HepG2 (cell line): ENCODE measurements at regions not wholly inside any gene's neighbourhood (a gene's known extent, or its start where the extent isn't known, plus 50 kb on each side); places are given as distances from the start of the nearest gene placed in this dataset.
"Not testable (repeated sequence)": the region's sequence is repeated elsewhere in the genome, so short reads cannot be mapped to it uniquely, and the experiment has no call there.

Source experiments
- ATAC-seq: fragments of 200-7000 bp; cut with Tn5 transposase; 3 replicates; pipeline ENCODE4 v1.9.1; 2020; ENCODE audit warnings: mild to moderate bottlenecking, moderate library complexity
- BruUV-seq: library from RNA; stranded (reverse); fragments of 400-500 nt; replicated peaks from 2 replicates; lab custom pipeline; 2021; lab: Mats Ljungman, UMichigan
- CTCF ChIA-PET: fragments of 300-600 bp; formaldehyde crosslinking; extraction: SDS; loops from one replicate; lab custom pipeline; 2021; ENCODE audit warnings: low total read pairs, inconsistent platforms, low intra/inter-chr PET ratio; lab: Yijun Ruan, JAX
- POLR2A ChIA-PET: fragments of 350-600 bp; sonication (Branson Sonifier 250); formaldehyde crosslinking; loops from one replicate; lab custom pipeline; 2020; ENCODE audit warnings: antibody characterized with exemption, inconsistent platforms; lab: Yijun Ruan, JAX
- DNase-seq: peaks from one replicate; pipeline ENCODE4 v3.0.0-alpha.2; 2015; ENCODE audit warnings: low spot score
- FAIRE-seq: peaks from 3 replicates; lab custom pipeline; 2011; peaks lifted over from hg19 to GRCh38; lab: Jason Lieb, UNC
- H2AFZ ChIP-seq: one replicate; pipeline ENCODE4 v1.6.1; 2011; ENCODE audit warnings: low read length, inconsistent platforms
- H3K27ac ChIP-seq: fragments of 300-600 bp; 3 replicates; pipeline ENCODE4 v1.8.0; 2011; ENCODE audit warnings: mixed run types, mild to moderate bottlenecking, mixed read lengths, low read length, inconsistent platforms; ENCODE audit not compliant: insufficient read depth; ENCODE audit errors: extremely low read length
- H3K27me3 ChIP-seq, 2 experiments: fragments of 200-600 bp in 1 of 2; 2 replicates in 1 of 2; 3 replicates in 1 of 2; pipeline versions ENCODE4 v1.6.0 to v1.8.0; 2011; ENCODE audit warnings: low read length in 2 of 2, mild to moderate bottlenecking in 2 of 2, moderate library complexity in 2 of 2, inconsistent platforms in 1 of 2; ENCODE audit not compliant: insufficient read depth in 2 of 2, control insufficient read depth in 1 of 2
- H3K36me3 ChIP-seq, 2 experiments: fragments of 200-600 bp in 1 of 2; replicated peaks in 1 of 2; 2 replicates in 1 of 2; 3 replicates in 1 of 2; pipeline versions ENCODE4 v1.5.1 to v1.8.0; 2011; ENCODE audit warnings: low read length in 2 of 2, inconsistent platforms in 1 of 2; ENCODE audit not compliant: insufficient read depth in 2 of 2, control insufficient read depth in 1 of 2
- H3K4me1 ChIP-seq: 2 replicates; pipeline ENCODE4 v1.5.1; 2012; ENCODE audit warnings: low read length, inconsistent platforms; ENCODE audit not compliant: insufficient read depth
- H3K4me2 ChIP-seq: 2 replicates; pipeline ENCODE4 v1.6.0; 2011; ENCODE audit warnings: low read depth, low read length, inconsistent platforms
- H3K4me3 ChIP-seq, 3 experiments: fragments of 200-600 bp in 1 of 3; sonication (generic), shearing (Covaris generic) in 1 of 3; replicated peaks in 1 of 3; 2 replicates each; pipeline ENCODE4 v1.5.1; 2011 to 2016; ENCODE audit warnings: low read length in 3 of 3, inconsistent platforms in 2 of 3, low read depth in 2 of 3, mild to moderate bottlenecking in 2 of 3, control low read depth in 1 of 3, mixed read lengths in 1 of 3; ENCODE audit not compliant: insufficient read depth in 1 of 3
- H3K79me2 ChIP-seq: one replicate; pipeline ENCODE4 v1.6.1; 2011; ENCODE audit warnings: low read length, inconsistent platforms; ENCODE audit not compliant: insufficient read depth
- H3K9ac ChIP-seq: 2 replicates; pipeline ENCODE4 v1.6.0; 2011; ENCODE audit warnings: mild to moderate bottlenecking, low read depth, low read length, inconsistent platforms; ENCODE audit not compliant: insufficient read depth
- H3K9me3 ChIP-seq: 2 replicates; pipeline ENCODE4 v1.5.1; 2012; ENCODE audit warnings: mild to moderate bottlenecking, low read length
- H4K20me1 ChIP-seq: 2 replicates; pipeline ENCODE4 v1.6.0; 2011; ENCODE audit warnings: inconsistent platforms, mild to moderate bottlenecking, low read length, moderate library complexity; ENCODE audit not compliant: insufficient read depth
- ATF7 ChIP-seq, 2 experiments: fragments of 450-650 bp in 1 of 2; sonication (generic) in 1 of 2; formaldehyde crosslinking in 1 of 2; IDR thresholded peaks; 2 replicates each; pipeline versions ENCODE4 v1.4.0 to v1.6.1; 2016 to 2020; ENCODE audit warnings: antibody characterized with exemption in 1 of 2, mild to moderate bottlenecking in 1 of 2, missing genetic modification reagents in 1 of 2
- ZNF253 ChIP-seq: sonication (generic); formaldehyde crosslinking; IDR thresholded peaks from 2 replicates; pipeline ENCODE4 v1.8.0; 2022; ENCODE audit warnings: mild to moderate bottlenecking, missing genetic modification reagents, borderline replicate concordance
- WGBS: methylation state at CpG from one replicate; pipeline ENCODE4 v1.1.6; 2017; ENCODE audit warnings: low lambda C conversion rate; 5-methylcytosine and 5-hydroxymethylcytosine counted together
- in situ Hi-C: cut with HindIII; loops from 2 replicates; pipeline ENCODE4 v1.10.0; 2017; ENCODE audit warnings: low pct_unique_long_range_greater_than_20kb; ENCODE audit not compliant: extremely low pct_ligation_motif_present
- intact Hi-C: fragments of 100-400 bp; cut with micrococcal nuclease; formaldehyde crosslinking; loops from one replicate; pipeline ENCODE4 v1.10.0; 2022; ENCODE audit not compliant: unreplicated experiment

DNA sequence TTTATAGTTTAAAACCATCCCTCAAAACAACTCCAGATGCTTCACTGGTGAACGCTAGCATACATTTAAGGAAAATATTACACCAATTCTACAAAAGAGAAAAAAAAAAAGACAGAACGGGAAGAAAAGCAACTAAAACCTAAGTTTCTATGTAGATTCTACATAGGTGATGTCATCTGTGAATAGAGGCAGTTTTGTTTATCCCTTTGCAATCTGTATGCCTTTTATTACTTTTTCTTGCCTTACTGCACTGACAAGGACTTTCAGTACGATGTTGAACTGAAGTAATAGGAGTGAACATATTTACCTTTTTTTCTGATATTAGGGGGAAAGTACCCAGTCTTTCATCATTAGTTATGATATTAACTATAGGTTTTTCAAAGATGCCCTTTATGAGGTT lies 101.7 kb upstream of the HAO2 start:
- intact Hi-C loops, result no loop called here
- 76% methylated on average over 3 of the region's 3 CpGs for WGBS
- no peaks in the 10 kb centered on the region for H3K27me3 ChIP-seq
- ChIA-PET POLR2A (no interaction called here), CTCF (no interaction called here)
- H2AFZ ChIP-seq, result no peak overlapping the region
- no peak overlapping the region for H3K9ac ChIP-seq
- no peaks in the 10 kb centered on the region for H3K9me3 ChIP-seq
- BruUV-seq, result no TSS peak
- H3K4me1 ChIP-seq, result no peaks in the 10 kb centered on the region
- FAIRE-seq, result no peak
- in situ Hi-C loops, result no loop called here
- no peak overlapping the region for H3K4me2 ChIP-seq
- no peaks in the 10 kb centered on the region for H3K79me2 ChIP-seq
- no peak overlapping the region for H3K27ac ChIP-seq
- no peaks in the 10 kb centered on the region for H4K20me1 ChIP-seq
- no peak for DNase-seq
- no peak overlapping the region for H3K4me3 ChIP-seq
- TF ChIP-seq ATF7 (IDR thresholded peaks at IDR 0.05), result peak; percentile 66
- TF ChIP-seq ATF7 (CRISPR knock-in tag; IDR thresholded peaks at IDR 0.05), result no peak
- TF ChIP-seq ZNF253 (CRISPR knock-in tag), result no peak
- H3K36me3 ChIP-seq, result no peaks in the 10 kb centered on the region
- ATAC-seq, result no peak

DNA sequence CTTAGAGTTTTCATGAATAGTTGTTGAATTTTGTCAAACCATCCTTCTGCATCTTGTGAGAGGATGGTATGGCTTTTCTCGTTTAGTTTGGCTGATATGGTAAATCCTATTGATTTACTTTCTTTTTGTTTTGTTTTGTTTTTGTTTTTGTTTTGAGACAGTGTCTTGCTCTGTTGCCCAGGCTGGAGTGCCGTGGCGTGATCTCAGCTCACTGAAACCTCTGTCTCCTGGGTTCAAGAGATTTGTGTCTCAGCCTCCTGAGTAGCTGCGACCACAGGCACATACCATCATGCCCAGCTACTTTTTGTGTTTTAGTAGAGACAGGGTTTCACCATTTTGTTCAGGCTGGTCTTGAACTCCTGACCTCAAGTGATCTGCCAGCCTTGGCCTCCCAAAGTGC lies 101.3 kb upstream of the HAO2 start:
- FAIRE-seq, DNase-seq, H3K4me2 ChIP-seq, H3K79me2 ChIP-seq, H3K9me3 ChIP-seq, H3K9ac ChIP-seq, CTCF ChIA-PET, ATAC-seq, POLR2A ChIA-PET, H3K27me3 ChIP-seq, intact Hi-C loops, BruUV-seq, H3K27ac ChIP-seq, H3K4me3 ChIP-seq, H2AFZ ChIP-seq, H3K36me3 ChIP-seq, H3K4me1 ChIP-seq, H4K20me1 ChIP-seq, in situ Hi-C loops: not testable (repeated sequence)
- WGBS, result 96% methylated on average over 4 of the region's 4 CpGs
